Mesenchymal stem cell (in vitro differentiated cells and primary cell): ENCODE measurements at regions not wholly inside any gene's neighbourhood (a gene's known extent, or its start where the extent isn't known, plus 50 kb on each side); places are given as distances from the start of the nearest gene placed in this dataset.
A peak's percentile ranks its signal among the peaks of the same experiment; 100 is the strongest.

Experiments
- DNase-seq: peaks from one replicate; pipeline ENCODE4 v3.0.0-alpha.2; 2013
- H2AFZ ChIP-seq: one replicate; pipeline ENCODE4 v1.6.1; 2013; ENCODE audit warnings: low read depth, mild to moderate bottlenecking, control low read depth, inconsistent platforms, low read length, moderate library complexity
- H2AK5ac ChIP-seq: 2 replicates; pipeline ENCODE4 v1.6.1; 2013; ENCODE audit warnings: low read length, moderate library complexity, mild to moderate bottlenecking, inconsistent platforms; ENCODE audit not compliant: severe bottlenecking
- H2BK120ac ChIP-seq: one replicate; pipeline ENCODE4 v1.6.1; 2013; ENCODE audit warnings: low read depth, mild to moderate bottlenecking, inconsistent platforms, low read length, moderate library complexity
- H2BK12ac ChIP-seq, 2 experiments: one replicate each; pipeline ENCODE4 v1.6.1; 2013; ENCODE audit warnings: inconsistent platforms in 2 of 2, low read length in 2 of 2, mild to moderate bottlenecking in 2 of 2, moderate library complexity in 2 of 2, control low read depth in 1 of 2
- H2BK15ac ChIP-seq: one replicate; pipeline ENCODE4 v1.6.1; 2013; ENCODE audit warnings: mild to moderate bottlenecking, low read depth, inconsistent platforms; ENCODE audit not compliant: poor library complexity, severe bottlenecking
- H2BK5ac ChIP-seq: 2 replicates; pipeline ENCODE4 v1.6.1; 2013; ENCODE audit warnings: low read depth, mild to moderate bottlenecking, low read length, control low read depth, inconsistent platforms; ENCODE audit not compliant: poor library complexity, severe bottlenecking
- H3K14ac ChIP-seq, 2 experiments: one replicate each; pipeline ENCODE4 v1.6.1; 2013; ENCODE audit warnings: inconsistent platforms in 2 of 2, low read length in 2 of 2, control low read depth in 1 of 2, mild to moderate bottlenecking in 1 of 2, moderate library complexity in 1 of 2
- H3K18ac ChIP-seq, 2 experiments: one replicate each; pipeline ENCODE4 v1.6.1; 2013; ENCODE audit warnings: inconsistent platforms in 2 of 2, low read length in 2 of 2, control low read depth in 1 of 2, low read depth in 1 of 2, mild to moderate bottlenecking in 1 of 2
- H3K23ac ChIP-seq, 2 experiments: one replicate each; pipeline ENCODE4 v1.6.1; 2013; ENCODE audit warnings: inconsistent platforms in 2 of 2, low read length in 2 of 2, mild to moderate bottlenecking in 2 of 2, moderate library complexity in 2 of 2, control low read depth in 1 of 2
- H3K27ac ChIP-seq: 2 replicates; pipeline ENCODE4 v1.5.1; 2013; ENCODE audit warnings: mild to moderate bottlenecking, moderate library complexity, low read length, control low read depth, inconsistent platforms; ENCODE audit not compliant: poor library complexity, severe bottlenecking
- H3K27me3 ChIP-seq, 2 experiments: 2 replicates each; pipeline versions ENCODE4 v1.6.1 to v1.7.0; 2013; ENCODE audit warnings: low read length in 2 of 2, mild to moderate bottlenecking in 2 of 2, moderate library complexity in 2 of 2, control low read depth in 1 of 2, inconsistent platforms in 1 of 2; ENCODE audit not compliant: control insufficient read depth in 1 of 2, insufficient read depth in 1 of 2
- H3K36me3 ChIP-seq, 2 experiments: 2 replicates each; pipeline versions ENCODE4 v1.6.1 to v1.7.0; 2013; ENCODE audit warnings: low read length in 2 of 2, control low read depth in 1 of 2, inconsistent platforms in 1 of 2, low read depth in 1 of 2, mild to moderate bottlenecking in 1 of 2; ENCODE audit not compliant: insufficient read depth in 2 of 2, control insufficient read depth in 1 of 2
- H3K4ac ChIP-seq, 2 experiments: one replicate each; pipeline ENCODE4 v1.6.1; 2013; ENCODE audit warnings: inconsistent platforms in 2 of 2, low read length in 2 of 2, mild to moderate bottlenecking in 2 of 2, moderate library complexity in 2 of 2, control low read depth in 1 of 2, low read depth in 1 of 2
- H3K4me1 ChIP-seq: 2 replicates; pipeline ENCODE4 v1.6.1; 2013; ENCODE audit warnings: low read depth, low read length, control low read depth; ENCODE audit not compliant: control insufficient read depth, insufficient read depth
- H3K4me2 ChIP-seq: 2 replicates; pipeline ENCODE4 v1.6.1; 2013; ENCODE audit warnings: low read length, mild to moderate bottlenecking, inconsistent platforms; ENCODE audit not compliant: poor library complexity, severe bottlenecking
- H3K4me3 ChIP-seq, 2 experiments: 2 replicates each; pipeline versions ENCODE4 v1.5.1 to v1.7.0; 2013; ENCODE audit warnings: low read length in 2 of 2, mild to moderate bottlenecking in 2 of 2, control low read depth in 1 of 2, low read depth in 1 of 2; ENCODE audit not compliant: insufficient read depth in 1 of 2
- H3K79me1 ChIP-seq: replicated peaks from 2 replicates; pipeline ENCODE4 v1.6.1; 2013; ENCODE audit warnings: mild to moderate bottlenecking, control low read depth, low read length, inconsistent platforms; ENCODE audit not compliant: poor library complexity, severe bottlenecking
- H3K9ac ChIP-seq: 2 replicates; pipeline ENCODE4 v1.7.0; 2013; ENCODE audit warnings: mild to moderate bottlenecking, low read length, moderate library complexity
- H3K9me3 ChIP-seq: 2 replicates; pipeline ENCODE4 v1.7.0; 2013; ENCODE audit warnings: mild to moderate bottlenecking, low read length; ENCODE audit not compliant: control insufficient read depth
- H4K8ac ChIP-seq: one replicate; pipeline ENCODE4 v1.6.1; 2013; ENCODE audit warnings: inconsistent platforms, mild to moderate bottlenecking, low read length, moderate library complexity
- H4K91ac ChIP-seq: one replicate; pipeline ENCODE4 v1.6.1; 2013; ENCODE audit warnings: mild to moderate bottlenecking, low read length, inconsistent platforms
- WGBS: methylation state at CpG from one replicate; pipeline ENCODE4 v1.1.7; 2013; ENCODE audit warnings: mixed read lengths; 5-methylcytosine and 5-hydroxymethylcytosine counted together

DNA sequence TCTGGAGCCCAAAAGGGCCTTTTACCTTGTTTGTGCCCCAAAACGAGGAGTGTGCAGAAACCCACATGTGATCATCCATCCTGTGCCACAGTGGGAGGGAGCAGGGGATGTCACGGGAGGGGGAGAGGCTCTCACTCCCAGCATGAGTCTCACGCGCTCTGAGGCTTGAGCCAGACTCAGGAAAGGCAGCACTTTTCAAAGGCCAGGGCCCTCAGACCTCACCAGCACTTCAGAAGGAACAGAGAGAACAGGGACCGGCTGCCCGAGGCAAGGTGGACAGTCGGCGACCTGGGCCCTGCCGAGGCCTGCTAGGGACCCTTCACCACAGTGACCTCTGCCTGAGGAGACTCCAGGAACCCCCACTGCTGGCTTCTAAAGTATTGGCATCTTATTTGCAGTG, 71.7 kb upstream of the WASF3 start:
- no peak overlapping the region for H3K14ac ChIP-seq
- H3K9me3 ChIP-seq: no peaks in the 10 kb centered on the region
- H3K27me3 ChIP-seq: peaks cover 9 to 10% of the 10 kb centered on the region in 2 experiments
- H3K79me1 ChIP-seq: no peaks in the 10 kb centered on the region
- H3K18ac ChIP-seq: no peak overlapping the region
- H3K9ac ChIP-seq: peak overlapping the region; percentile 59
- no peaks in the 10 kb centered on the region for H3K4me1 ChIP-seq
- no peak overlapping the region for H2BK120ac ChIP-seq
- no peak overlapping the region for H3K27ac ChIP-seq
- H2AFZ ChIP-seq: peak overlapping the region; percentile 6
- no peaks in the 10 kb centered on the region for H3K36me3 ChIP-seq
- no peak for DNase-seq
- no peak overlapping the region for H2BK12ac ChIP-seq
- no peak overlapping the region for H4K91ac ChIP-seq
- H3K23ac ChIP-seq: no peak overlapping the region
- H3K4me3 ChIP-seq: no peak overlapping the region
- no peak overlapping the region for H3K4me2 ChIP-seq
- 54% methylated on average over 9 of the region's 9 CpGs for WGBS
- no peak overlapping the region for H4K8ac ChIP-seq
- H3K4ac ChIP-seq: no peak overlapping the region
- H2AK5ac ChIP-seq: no peak overlapping the region
- no peak overlapping the region for H2BK15ac ChIP-seq
- H2BK5ac ChIP-seq: no peak overlapping the region

DNA sequence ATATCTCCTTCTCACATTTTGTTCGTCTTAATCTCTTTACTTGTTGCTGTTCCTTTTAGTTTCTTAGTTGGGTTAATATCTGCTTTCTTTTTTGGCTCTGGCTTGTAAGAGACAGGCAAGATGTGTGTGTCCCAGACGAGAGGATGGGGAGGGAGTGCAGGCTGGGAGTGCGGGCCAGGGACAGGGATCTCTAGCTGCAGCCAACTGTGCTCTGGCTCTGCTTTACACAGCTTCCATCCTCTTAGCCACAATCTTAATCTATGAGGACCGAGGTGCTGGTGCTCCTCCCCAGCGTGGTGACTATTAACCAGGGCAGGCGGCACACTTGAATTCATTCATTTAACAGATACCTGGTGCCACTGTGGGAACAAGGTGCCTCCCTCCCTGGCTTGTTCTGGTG, 70.9 kb upstream of the WASF3 start:
- Histone ChIP-seq H3K23ac (no peak overlapping the region), H3K18ac (no peak overlapping the region), H2BK5ac (no peak overlapping the region), H3K4me1 (no peaks in the 10 kb centered on the region), H2AK5ac (no peak overlapping the region), H3K27ac (no peak overlapping the region), H3K4me3 (no peak overlapping the region), H3K27me3 (peaks cover 9 to 10% of the 10 kb centered on the region in 2 experiments), H4K91ac (no peak overlapping the region), H2AFZ (no peak overlapping the region), H3K9ac (peak overlapping the region; percentile 59), H3K36me3 (no peaks in the 10 kb centered on the region), H3K4ac (no peak overlapping the region), H2BK12ac (no peak overlapping the region), H3K14ac (peak overlapping the region in 1 of 2 experiments; percentile 26), H3K79me1 (no peaks in the 10 kb centered on the region), H3K4me2 (no peak overlapping the region), H4K8ac (no peak overlapping the region), H2BK15ac (no peak overlapping the region), H2BK120ac (no peak overlapping the region), H3K9me3 (no peaks in the 10 kb centered on the region)
- WGBS: 85% methylated on average over 5 of the region's 6 CpGs
- DNase-seq: no peak

DNA sequence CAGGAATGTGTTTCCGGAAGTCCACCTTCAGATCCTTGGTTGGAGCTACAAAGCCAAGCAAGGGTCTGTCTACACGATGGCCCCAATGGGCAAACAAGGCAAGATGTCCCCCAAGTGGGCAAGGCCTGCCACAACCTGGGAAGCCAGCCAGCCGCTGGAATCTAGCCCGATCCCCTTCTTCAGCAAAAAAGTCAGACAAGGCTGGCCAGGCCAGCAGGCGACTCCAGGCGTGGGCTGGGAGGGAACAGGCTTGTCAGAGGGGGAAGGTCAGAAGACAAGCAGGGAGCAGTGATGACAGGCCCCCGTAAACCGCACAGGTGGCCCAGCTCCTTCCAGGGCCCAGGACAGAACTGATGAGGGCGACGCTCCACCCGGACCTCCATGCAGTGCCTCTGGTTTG, 69.7 kb upstream of the WASF3 start:
- Histone ChIP-seq H3K23ac (no peak overlapping the region), H3K9me3 (no peaks in the 10 kb centered on the region), H3K27me3 (peaks cover 9 to 10% of the 10 kb centered on the region in 2 experiments)

DNA sequence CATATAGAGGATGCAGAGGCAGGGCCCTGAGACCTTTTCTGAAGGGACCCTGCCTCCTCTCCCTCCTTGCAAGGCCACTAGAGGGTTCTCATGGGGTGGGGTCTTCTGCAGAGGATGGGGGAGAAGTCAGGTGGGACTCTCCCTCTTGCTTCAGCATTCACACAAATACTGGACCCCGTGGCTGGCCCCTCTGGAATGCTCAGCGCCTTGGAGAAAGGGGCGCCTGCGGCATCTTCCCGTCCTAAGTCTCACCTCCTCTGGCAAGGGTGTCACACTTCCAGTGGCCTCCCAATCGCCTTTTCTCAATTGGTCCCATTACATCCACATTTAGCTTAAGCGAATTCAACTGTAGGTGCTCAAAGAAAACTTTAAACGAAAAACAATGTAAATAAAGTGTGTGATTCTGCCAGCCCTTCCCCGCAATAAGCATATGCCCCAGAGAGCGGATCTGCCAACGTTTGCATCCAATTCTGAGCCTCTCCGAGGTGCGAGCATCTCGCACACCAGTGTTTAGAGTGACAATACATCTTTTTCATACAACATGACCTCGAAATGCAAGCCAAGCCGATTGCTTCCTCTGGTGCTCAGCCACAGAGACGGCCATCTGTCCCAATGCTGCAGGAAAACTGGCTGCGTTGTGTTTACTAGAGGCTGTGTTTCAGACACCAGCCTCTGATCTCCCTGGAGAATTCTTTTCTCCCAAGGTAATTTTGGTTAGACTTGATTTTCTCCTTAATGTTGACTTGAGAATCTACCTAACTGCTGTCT, 69.1 kb upstream of the WASF3 start:
- no peak overlapping the region for H3K14ac ChIP-seq
- WGBS: 84% methylated on average over 18 of the region's 18 CpGs
- DNase-seq: no peak
- H3K9me3 ChIP-seq: no peaks in the 10 kb centered on the region
- H3K23ac ChIP-seq: no peak overlapping the region
- H3K4me1 ChIP-seq: no peaks in the 10 kb centered on the region
- H2AFZ ChIP-seq: no peak overlapping the region
- no peak overlapping the region for H2BK12ac ChIP-seq
- no peak overlapping the region for H3K27ac ChIP-seq
- no peak overlapping the region for H3K4ac ChIP-seq
- H3K18ac ChIP-seq: no peak overlapping the region
- no peak overlapping the region for H4K8ac ChIP-seq
- H4K91ac ChIP-seq: no peak overlapping the region
- no peak overlapping the region for H2BK120ac ChIP-seq
- no peaks in the 10 kb centered on the region for H3K36me3 ChIP-seq
- no peaks in the 10 kb centered on the region for H3K79me1 ChIP-seq
- no peak overlapping the region for H3K4me2 ChIP-seq
- no peak overlapping the region for H2BK15ac ChIP-seq
- H2AK5ac ChIP-seq: no peak overlapping the region
- no peak overlapping the region for H3K9ac ChIP-seq
- H2BK5ac ChIP-seq: no peak overlapping the region
- H3K27me3 ChIP-seq: peaks cover 9 to 10% of the 10 kb centered on the region in 2 experiments
- H3K4me3 ChIP-seq: no peak overlapping the region

More for the DNA sequence above, 69.7 kb upstream of the WASF3 start:
- Histone ChIP-seq H3K36me3 (no peaks in the 10 kb centered on the region), H3K4ac (no peak overlapping the region), H3K4me3 (no peak overlapping the region), H4K8ac (no peak overlapping the region), H2BK15ac (no peak overlapping the region), H3K4me1 (no peaks in the 10 kb centered on the region), H3K27ac (no peak overlapping the region), H3K14ac (no peak overlapping the region), H2AFZ (no peak overlapping the region), H3K9ac (no peak overlapping the region), H2BK120ac (no peak overlapping the region), H2AK5ac (no peak overlapping the region), H2BK5ac (no peak overlapping the region), H3K4me2 (no peak overlapping the region), H2BK12ac (no peak overlapping the region), H3K18ac (no peak overlapping the region), H3K79me1 (no peaks in the 10 kb centered on the region), H4K91ac (no peak overlapping the region)
- 85% methylated on average over 11 of the region's 11 CpGs for WGBS
- no peak for DNase-seq
